ENCODE measurements at regions not wholly inside any gene's neighbourhood (a gene's known extent, or its start where the extent isn't known, plus 50 kb on each side); places are given as distances from the start of the nearest gene placed in this dataset.
"Not testable (repeated sequence)": the region's sequence is repeated elsewhere in the genome, so short reads cannot be mapped to it uniquely, and the experiment has no call there.

DNA sequence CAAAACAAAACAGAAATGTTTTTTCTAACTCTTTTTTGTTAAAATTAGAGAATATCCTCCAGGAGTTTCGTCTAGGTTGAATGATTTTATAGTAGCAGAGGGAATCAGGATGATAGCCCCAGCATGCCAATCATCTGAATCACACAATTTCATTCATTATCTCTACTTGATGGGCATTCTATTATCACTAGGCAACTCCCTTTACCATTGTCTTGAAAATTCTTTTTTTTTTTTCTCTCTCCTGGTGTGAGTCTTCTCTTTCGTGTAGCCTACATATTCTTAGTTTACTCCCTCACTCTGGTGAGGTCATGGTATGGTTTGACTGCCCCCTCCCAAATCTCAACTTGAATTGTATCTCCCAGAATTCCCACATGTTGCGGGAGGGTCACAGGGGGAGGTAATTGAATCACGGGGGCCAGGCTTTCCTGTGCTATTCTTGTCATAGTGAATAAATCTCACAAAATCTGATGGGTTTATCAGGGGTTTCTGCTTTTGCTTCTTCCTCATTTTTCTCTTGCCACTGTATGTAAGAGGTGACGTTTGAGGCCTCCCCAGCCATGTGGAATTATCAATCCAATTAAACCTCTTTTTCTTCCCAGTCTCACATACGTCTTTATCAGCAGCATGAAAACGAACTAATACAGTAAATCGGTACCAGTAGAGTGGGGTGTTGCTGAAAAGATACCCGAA is 105.0 kb downstream of the OTUD1 start:
- DNase-seq (ENCODE audit: low read depth), result no peak

DNA sequence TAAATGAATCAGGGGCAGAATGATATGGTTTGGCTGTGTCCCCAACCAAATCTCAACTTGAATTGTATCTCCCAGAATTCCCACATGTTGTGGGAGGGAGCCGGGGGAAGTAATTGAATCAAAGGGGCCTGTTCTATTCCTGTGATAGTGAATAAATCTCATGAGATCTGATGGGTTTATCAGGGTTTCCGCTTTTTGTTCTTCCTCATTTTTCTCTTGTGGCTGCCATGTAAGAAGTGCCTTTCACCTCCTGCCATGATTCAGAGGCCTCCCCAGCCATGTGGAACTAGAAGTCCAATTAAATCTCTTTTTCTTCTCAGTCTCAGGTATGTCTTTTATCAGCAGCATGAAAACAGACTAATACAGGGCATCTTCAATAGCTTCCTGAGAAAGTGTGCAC is 107.0 kb downstream of the OTUD1 start:
- DNase-seq (ENCODE audit: low read depth), result not testable (repeated sequence)

DNA sequence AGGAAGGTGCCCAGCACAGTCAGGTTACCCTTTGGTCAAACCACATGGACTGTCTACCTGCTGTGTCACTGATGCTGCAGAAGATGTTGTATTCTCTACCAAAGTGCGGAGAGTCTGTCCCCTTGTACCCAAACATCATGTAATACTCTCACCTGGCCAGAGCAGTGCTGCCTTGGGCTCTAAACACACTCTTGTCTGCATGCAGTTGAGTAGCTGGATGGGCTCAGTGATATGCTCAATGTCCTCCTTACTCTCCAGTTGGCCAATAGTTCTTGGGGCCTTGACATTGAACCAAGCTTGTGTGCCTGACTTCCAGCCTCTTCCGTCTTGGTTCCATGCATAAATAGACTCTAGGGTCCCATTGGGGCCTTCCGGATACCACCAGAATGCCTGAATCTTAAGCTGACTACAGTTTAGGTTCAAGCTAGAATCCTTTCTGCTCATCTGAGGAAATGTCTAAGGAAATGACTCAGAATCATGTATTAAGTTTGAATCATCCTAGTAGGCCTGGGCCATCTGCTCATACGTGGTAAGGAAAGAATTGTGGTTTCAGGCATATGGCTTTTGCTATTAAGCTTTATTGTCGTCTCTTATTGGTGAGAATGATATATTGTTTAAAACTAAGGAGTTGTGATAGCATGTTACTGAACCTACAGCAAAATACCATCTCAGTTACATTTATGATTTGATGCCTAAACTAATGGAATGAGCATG is 118.0 kb downstream of the OTUD1 start:
- DNase-seq (ENCODE audit: low read depth), result peak; percentile 70

DNA sequence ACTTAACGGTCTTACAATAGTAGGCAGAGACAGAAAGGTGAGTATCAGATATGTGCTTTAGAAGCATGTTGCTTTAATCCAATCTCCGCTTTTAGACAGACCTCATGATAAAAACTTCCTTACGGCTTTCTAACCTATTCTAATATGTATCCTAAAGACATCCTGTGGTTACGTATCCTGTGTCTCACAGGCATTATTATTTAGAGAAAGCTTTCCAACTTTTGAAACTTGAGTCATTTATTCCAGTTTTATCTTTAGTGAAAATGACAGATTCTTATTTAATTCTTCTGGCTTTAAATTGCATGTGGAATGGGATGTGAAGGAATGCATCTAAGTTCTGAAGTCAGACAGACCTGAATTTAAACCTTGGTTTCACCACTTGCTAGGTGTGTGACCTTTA is 118.9 kb downstream of the OTUD1 start:
- DNase-seq (ENCODE audit: low read depth), result peak; percentile 7

DNA sequence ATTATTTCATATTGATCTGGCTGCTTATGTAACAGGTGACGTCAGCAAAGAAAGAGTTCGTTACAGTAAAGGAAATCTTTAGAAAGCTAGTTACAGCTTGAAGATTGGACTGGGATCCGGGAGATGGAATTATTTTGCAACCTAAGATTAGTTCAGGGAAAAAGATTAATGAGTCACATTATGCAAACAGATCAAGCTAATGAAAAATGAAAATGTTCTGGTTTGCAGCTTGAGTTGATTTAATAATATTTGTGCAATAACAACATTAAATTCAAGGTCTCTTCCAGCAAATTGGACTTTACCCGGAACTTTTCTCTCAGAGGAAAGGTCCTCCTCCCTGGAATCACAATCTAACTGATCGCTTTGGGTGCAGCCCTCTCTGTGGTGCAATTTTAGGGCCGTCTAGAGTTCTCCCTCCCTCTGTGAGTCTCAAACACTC is 119.5 kb downstream of the OTUD1 start:
- DNase-seq (ENCODE audit: low read depth), result peak; percentile 76

DNA sequence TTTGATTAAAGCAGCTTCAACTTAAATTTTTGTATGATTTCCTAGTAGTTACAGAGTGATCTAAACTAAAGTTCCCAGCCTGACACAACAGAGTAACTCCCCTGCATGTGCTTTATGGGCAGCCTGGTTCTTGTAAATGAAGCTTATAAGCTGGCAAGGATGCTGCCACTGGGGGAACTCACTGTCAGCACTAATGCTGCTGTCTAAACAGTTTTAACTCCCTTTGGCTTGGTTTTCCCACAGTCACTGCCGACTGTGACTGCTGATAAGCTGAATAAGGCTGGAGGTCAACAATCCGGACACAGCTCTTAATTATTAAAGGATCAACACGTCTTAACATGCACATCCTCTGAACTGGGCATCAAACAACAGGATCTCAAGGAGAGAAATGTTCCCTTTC is 130.1 kb downstream of the OTUD1 start:
- DNase-seq (ENCODE audit: low read depth), result no peak

DNA sequence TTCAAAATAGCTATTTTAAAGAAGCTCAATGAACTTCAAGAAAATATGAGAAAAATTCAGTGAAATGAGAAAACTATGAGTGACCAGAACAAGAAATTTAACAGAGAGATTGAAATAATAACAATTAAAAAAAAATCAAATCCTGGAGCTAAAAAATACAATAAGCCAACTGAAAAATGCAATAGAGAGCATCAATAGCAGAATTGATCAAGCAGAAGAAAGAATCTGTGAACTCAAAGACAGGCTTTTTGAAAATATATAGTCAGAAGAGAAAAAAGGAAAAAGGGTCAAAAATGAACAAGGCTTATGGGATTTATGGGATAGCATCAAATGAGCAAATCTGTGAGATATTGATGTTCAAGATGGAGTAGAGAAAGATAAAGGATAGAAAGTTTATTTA is 133.0 kb downstream of the OTUD1 start:
- DNase-seq (ENCODE audit: low read depth), result no peak

DNA sequence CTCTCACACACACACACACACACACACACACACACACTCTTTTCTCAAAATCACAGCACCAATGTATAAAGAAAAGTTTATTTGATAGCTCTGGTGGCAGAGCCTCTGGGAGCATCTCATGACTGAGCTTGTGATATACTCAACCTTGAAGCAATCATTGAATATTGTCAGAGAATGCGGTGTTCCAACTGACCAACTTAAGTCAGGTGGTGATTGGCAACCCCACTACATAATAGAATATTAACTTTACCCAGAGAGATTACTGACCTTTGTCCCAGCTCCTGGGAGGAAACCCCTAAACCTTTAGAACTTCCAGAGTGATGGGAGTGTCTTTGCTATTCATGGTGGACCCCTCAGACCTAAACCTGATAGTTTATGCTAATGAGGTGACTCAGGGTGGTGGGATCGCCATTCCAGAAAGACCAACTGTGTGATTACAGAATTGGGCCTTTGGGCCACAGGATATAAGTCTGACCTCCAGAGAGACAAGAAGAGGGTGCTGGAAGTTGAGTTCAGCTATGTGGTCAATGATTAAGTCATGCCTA is 143.1 kb downstream of the OTUD1 start:
- no peak for DNase-seq (ENCODE audit: low read depth)

DNA sequence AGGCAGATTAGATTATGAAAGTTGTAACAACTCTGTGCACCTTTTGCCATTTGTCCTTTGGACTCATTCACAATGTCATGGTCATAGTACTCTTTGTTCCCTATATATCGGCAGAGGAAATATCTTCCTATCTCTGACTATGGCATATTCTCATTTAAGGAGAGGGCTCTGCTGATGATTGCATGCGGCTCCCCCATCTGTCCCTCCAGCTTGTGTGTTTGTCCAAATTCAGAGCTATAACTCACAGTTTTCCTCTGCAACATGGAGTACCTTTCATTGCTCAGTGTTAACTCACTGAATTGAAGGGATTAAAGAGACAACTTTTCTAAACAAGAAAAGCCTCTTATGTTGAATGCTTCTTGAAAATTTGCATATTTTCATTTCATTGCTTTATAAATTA is 145.5 kb downstream of the OTUD1 start:
- no peak for DNase-seq (ENCODE audit: low read depth)

DNA sequence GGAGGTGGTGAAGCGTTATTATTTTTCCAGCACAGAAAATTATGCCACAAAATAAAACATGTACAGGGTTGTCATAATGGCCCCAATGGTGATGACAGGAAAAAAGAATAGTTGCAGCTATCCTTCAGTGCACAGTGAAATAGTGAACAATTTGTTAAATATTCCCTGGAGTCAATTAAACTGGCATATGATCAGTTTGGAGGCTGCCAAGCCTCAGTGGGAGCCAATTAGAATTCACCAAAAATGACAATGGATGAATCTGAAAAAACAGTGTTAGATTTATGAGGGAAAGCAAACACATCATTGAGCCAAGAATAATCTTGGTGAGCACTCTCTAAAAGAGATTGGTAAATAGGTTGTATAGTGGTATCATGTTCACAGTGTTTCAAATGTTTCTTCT is 146.3 kb downstream of the OTUD1 start:
- DNase-seq (ENCODE audit: low read depth), result no peak

DNA sequence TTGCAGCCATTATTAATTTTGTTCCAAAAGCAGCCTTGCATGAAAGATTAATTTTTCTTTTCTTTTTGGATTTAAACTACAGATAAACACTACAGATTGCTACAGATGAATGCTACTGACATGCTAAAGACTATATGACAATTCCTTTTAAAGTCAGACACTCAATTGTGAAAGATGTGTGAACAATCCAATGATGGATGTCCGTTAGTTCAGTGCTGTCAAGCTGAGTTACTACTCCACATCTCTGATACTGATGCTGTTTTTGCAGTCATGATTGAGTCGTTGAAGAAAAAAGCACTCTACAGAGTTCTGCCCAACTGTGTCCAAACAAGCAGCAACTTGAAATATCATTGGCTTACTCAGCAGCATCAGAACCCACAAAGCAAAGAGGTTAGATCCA is 146.8 kb downstream of the OTUD1 start:
- no peak for DNase-seq (ENCODE audit: low read depth)

DNA sequence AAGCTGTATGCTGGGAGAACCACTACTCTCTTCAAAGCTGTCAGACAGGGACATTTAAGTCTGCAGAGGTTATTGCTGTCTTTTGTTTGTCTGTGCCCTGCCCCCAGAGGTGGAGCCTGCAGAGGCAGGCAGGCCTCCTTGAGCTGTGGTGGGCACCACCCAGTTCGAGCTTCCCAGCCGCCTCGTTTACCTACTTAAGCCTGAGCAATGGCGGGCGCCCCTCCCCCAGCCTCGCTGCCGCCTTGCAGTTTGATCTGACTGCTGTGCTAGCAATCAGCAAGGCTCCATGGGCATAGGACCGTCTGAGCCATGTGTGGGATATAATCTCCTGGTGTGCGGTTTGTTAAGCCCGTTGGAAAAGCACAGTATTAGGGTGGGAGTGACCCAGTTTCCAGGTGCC is 156.4 kb downstream of the OTUD1 start:
- DNase-seq (ENCODE audit: low read depth), result not testable (repeated sequence)

DNA sequence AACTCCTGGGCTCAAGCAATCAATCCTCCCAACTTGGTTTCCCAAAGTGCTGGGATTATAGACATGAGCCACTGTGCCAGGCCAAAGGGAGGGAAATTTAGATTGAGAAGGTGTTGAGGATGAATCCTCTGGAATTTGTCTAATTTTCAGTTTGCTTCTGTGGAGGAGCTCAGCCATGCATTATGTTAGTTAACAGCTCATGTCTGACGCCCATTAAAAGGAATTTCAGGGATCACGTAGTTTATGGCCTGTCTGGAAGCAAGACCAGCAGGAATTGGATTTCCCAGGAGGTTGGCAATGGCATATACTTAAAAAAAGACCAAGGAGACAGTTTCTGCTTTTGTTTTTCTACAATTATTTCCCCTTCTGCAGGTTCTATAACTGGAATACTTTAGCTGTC is 165.7 kb downstream of the OTUD1 start:
- DNase-seq (ENCODE audit: low read depth), result no peak

DNA sequence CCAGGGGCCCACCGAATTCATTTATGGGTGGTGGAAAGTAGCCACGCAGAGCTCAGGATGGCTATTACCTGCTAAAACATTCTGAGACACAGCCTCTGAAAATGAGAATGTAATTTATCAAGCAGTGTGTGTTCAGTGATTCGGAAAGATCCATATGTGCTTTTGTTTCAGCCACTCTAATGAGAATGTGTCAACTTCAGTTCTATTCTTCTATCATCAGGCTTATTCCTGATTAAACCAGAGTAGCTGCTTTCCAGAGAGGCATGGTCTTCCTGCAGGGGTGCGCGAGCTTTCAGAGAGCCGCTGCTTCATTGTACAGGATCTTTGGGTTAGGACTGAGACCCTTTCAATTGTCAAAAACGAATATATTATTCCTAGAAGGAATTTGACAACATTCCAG is 167.6 kb downstream of the OTUD1 start:
- DNase-seq (ENCODE audit: low read depth), result no peak

DNA sequence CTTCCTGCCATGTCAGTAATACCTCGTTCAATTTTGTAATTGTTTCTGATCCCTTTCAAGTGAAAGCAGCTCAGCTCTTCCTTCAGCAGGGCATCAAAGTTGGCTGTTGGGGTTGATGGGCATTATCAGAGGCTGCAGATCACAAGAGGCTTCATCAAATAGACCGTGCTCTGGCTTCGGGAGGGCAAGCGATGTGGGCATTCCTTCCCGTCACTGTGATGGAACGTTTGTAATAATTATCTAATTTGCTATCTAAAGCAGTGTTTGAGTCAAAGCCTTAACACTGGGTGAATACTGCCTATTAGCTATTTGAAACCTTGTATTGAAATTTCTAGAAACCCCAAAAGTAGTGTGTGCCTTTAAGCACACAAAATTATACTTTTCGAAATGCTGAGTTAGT is 170.1 kb downstream of the OTUD1 start:
- DNase-seq (ENCODE audit: low read depth), result no peak

DNA sequence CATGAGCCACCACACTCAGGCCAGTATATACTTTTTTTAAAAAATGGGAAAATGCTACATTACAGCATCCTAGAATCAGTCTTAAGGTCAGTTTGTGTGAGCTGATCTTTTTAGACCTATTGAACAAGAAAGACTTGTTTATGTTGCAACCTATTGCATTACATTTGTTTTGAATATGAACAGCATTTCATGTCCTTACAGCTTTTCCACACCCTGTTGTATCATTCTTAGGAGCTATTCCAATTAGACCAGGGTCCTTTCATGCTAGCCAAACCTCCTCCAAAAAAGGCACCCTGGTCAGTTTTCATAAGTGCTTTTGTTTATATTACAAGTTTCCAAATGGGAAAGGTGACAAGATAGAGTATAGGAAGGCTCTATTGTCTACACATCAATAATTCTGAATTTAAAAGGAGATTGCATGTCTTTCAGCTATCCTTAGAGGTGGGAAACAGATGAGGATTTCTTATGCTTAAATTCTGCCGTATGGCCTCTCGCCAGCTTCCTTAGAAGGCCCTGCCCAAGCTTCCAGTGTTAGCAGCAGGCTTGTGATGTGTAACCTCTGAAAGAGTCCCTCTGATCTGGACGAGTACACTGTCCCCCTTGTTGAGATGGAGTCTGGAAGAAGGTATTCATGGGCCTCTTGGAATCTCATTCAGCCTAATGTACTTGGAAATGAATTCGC is 171.9 kb downstream of the OTUD1 start:
- DNase-seq (ENCODE audit: low read depth), result peak; percentile 59

DNA sequence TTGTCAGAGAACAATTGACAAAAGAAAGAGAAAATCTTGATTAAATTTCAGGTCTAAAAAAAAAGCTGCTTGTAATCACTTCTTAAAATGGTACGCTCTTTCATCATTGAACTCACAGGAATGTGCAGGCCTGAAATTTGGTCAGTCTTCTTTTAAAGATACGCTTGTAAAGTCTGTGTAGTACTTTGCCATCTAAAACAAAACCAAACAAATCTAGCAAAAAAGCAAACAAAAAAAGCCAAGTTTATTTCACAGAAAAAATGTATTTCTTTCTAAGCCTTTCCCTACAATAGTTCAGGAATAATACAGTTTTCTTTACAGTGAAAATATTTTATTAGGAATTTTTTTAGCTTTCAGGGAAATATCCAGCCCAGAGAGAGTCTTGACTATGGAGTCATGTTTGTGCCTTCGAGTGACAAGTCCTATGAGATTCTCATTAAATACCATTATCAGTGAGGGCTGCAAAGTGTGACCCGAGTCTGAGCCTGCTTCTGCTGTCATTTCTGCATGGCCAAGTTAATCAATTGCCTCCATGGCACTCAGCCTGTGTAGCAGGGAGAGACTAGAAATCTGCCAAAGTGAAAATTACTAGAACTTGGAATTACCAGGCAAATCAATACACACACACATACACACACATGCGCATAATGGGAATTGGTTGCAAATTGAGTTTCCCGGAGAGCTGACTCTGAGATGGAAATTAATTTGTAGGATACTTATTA is 172.6 kb downstream of the OTUD1 start:
- no peak for DNase-seq (ENCODE audit: low read depth)

DNA sequence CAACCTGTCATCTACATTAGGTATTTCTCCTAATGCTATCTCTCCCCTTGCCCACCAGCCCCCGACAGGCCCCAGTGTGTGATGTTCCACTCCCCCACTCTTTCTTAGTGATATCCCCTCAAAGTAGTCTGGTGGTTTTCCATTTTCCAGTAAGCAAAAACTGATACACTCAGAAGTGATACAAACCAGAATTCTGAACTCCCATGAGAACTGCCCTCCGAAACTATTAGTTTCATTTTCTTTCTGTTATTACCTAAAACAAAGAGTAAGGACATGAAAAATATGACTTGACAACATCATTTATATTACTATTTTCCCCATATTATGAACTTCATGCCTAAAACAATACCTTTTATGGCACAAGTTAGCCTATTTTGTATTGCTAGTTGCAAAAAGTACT is 175.0 kb downstream of the OTUD1 start:
- no peak for DNase-seq (ENCODE audit: low read depth)

DNA sequence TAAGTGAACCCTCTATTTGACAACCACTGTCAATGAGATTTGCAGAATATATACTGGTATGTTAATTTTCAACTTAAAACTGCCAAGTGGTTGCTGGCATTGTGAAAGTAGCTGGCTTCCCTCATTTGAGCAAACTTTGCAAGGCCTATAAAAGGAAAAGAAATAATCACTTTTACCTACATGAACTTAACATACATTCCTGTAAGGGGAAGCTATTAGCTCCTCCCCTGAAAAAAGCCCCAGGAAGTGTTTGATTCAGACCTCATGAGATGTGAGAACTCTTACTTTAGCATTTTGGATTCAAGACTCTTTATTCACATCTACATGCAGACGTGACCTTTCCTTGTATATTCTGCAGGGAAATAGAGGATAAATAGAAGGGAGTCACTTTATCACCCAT is 175.6 kb downstream of the OTUD1 start:
- no peak for DNase-seq (ENCODE audit: low read depth)

DNA sequence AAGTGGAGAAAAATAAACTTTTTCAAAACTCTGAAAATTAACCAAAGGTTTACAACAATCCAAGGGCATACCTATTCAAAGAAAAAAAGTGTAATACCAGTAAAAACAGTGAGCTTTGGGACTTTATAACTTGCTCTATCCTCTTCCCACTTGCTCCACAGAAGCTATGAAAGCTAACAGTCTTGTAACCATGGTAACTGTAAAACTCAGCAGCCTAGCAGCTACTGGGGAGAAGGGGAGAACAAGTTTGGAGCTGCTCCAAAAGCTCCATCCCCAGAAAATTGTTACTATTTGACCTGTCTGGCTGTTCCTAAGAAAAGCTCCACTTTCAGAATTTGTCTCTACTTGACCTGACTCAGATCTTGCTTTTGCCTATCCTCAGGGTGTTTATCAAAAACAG is 191.5 kb downstream of the OTUD1 start:
- no peak for DNase-seq (ENCODE audit: low read depth)

DNA sequence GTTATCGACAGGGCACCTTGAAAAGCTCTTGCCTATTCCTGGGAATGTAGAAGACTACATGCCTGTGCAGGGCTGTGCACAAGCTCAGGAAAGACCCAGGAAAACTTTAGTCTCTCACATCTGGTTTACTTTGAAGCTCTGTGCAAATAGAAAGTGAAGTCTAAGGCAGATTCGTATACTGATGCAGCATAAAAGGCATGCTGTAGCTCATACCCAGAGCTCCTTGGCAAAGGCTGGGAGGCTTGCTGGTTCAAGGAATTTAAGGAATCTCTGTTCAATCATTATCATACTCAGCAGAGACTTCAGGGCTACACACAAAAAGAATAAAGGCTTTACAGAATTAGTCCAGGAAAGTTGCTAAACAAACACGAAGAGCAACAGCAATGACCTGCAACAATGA is 192.0 kb downstream of the OTUD1 start:
- DNase-seq (ENCODE audit: low read depth), result peak; percentile 34

DNA sequence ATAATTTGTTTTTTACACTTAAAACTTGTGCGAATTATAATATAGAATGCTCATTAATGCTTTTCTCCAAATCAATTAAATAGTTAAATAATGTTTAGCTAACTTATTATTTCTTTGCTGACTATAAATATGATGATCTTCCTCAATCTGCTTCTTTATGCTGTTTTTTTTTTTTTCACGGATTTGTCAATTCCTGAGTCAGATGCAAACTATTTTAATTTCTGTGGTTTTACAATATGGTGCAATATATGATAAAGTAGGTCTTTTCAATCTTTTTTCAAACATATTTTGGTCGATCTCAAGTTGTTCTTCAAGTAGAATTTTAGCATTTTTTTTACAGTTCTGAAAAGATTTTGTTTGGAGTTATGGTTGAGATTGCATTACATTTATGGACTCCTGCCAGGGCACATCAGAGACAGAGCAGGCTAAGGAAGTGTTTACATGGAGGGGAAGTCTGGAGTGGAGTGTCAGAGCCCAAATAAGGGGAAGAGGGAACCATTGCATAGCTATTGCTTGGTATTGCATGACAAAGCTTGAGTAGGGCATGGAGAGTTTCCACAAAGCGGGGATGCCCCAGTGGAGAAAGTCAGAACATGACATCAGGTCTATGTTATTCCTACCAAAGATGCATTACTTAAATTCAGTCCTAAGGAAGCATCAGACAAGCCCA is 204.4 kb downstream of the OTUD1 start:
- DNase-seq (ENCODE audit: low read depth), result peak; percentile 56
